H9 (cell line): ENCODE measurements at regions not wholly inside any gene's neighbourhood (a gene's known extent, or its start where the extent isn't known, plus 50 kb on each side); places are given as distances from the start of the nearest gene placed in this dataset.

ENCODE experiments used
- DNase-seq: peaks from one replicate; pipeline ENCODE4 v3.0.0-alpha.2; 2017
- H2AFZ ChIP-seq: one replicate; pipeline ENCODE4 v1.6.1; 2013; ENCODE audit warnings: mild to moderate bottlenecking, low read length, control low read depth, moderate library complexity
- H2AK5ac ChIP-seq: 2 replicates; pipeline ENCODE4 v1.6.1; 2013; ENCODE audit warnings: low read length, control low read depth, mixed read lengths; ENCODE audit not compliant: insufficient read length
- H2BK120ac ChIP-seq: one replicate; pipeline ENCODE4 v1.6.1; 2013; ENCODE audit warnings: low read depth, mild to moderate bottlenecking, low read length, control low read depth, inconsistent platforms; ENCODE audit not compliant: poor library complexity, severe bottlenecking
- H2BK12ac ChIP-seq: 2 replicates; pipeline ENCODE4 v1.6.1; 2013; ENCODE audit warnings: low read length, control low read depth, mixed read lengths, low read depth; ENCODE audit not compliant: insufficient read length
- H2BK15ac ChIP-seq: 2 replicates; pipeline ENCODE4 v1.6.1; 2013; ENCODE audit warnings: low read depth, low read length, control low read depth
- H2BK20ac ChIP-seq: one replicate; pipeline ENCODE4 v1.6.1; 2013; ENCODE audit warnings: low read depth, mild to moderate bottlenecking, low read length, control low read depth, inconsistent platforms; ENCODE audit not compliant: poor library complexity, severe bottlenecking
- H2BK5ac ChIP-seq: 2 replicates; pipeline ENCODE4 v1.6.1; 2013; ENCODE audit warnings: low read length, control low read depth, mixed read lengths; ENCODE audit not compliant: insufficient read length
- H3K14ac ChIP-seq: 2 replicates; pipeline ENCODE4 v1.6.1; 2013; ENCODE audit warnings: low read length, control low read depth; ENCODE audit not compliant: insufficient read depth
- H3K18ac ChIP-seq: 2 replicates; pipeline ENCODE4 v1.6.1; 2013; ENCODE audit warnings: low read depth, mild to moderate bottlenecking, mixed read lengths, low read length, control low read depth; ENCODE audit not compliant: insufficient read length
- H3K23ac ChIP-seq: 2 replicates; pipeline ENCODE4 v1.6.1; 2013; ENCODE audit warnings: low read length, control low read depth, mixed read lengths, low read depth; ENCODE audit not compliant: insufficient read length
- H3K23me2 ChIP-seq: 2 replicates; pipeline ENCODE4 v1.6.1; 2013; ENCODE audit warnings: low read depth, mild to moderate bottlenecking, mixed read lengths, low read length, control low read depth; ENCODE audit not compliant: insufficient read length, poor library complexity, severe bottlenecking
- H3K27ac ChIP-seq: 2 replicates; pipeline ENCODE4 v1.5.1; 2013; ENCODE audit warnings: low read length, control low read depth, mixed read lengths, low read depth; ENCODE audit not compliant: insufficient read length
- H3K27me3 ChIP-seq: 2 replicates; pipeline ENCODE4 v1.6.1; 2013; ENCODE audit warnings: low read length, control low read depth, inconsistent platforms; ENCODE audit not compliant: insufficient read depth
- H3K4ac ChIP-seq: 2 replicates; pipeline ENCODE4 v1.6.1; 2013; ENCODE audit warnings: low read depth, mild to moderate bottlenecking, control low read depth, inconsistent platforms, low read length, moderate library complexity
- H3K4me1 ChIP-seq: 2 replicates; pipeline ENCODE4 v1.6.1; 2013; ENCODE audit warnings: low read length, control low read depth, inconsistent platforms; ENCODE audit not compliant: insufficient read depth
- H3K4me2 ChIP-seq: 2 replicates; pipeline ENCODE4 v1.6.1; 2013; ENCODE audit warnings: low read length, control low read depth, mixed read lengths; ENCODE audit not compliant: insufficient read length, insufficient read depth
- H3K56ac ChIP-seq: 2 replicates; pipeline ENCODE4 v1.6.1; 2013; ENCODE audit warnings: low read depth, mild to moderate bottlenecking, mixed read lengths, low read length, control low read depth; ENCODE audit not compliant: insufficient read length
- H3K79me1 ChIP-seq: 2 replicates; pipeline ENCODE4 v1.6.1; 2013; ENCODE audit warnings: low read depth, mild to moderate bottlenecking, moderate library complexity, low read length, control low read depth, inconsistent platforms; ENCODE audit not compliant: insufficient read depth, poor library complexity, severe bottlenecking
- H3K79me2 ChIP-seq: 2 replicates; pipeline ENCODE4 v1.6.1; 2013; ENCODE audit warnings: low read length, control low read depth, inconsistent platforms; ENCODE audit not compliant: insufficient read depth
- H3K9ac ChIP-seq: 2 replicates; pipeline ENCODE4 v1.6.1; 2013; ENCODE audit warnings: low read length, control low read depth, mixed read lengths; ENCODE audit not compliant: insufficient read length; ENCODE audit errors: extremely low read depth
- H3K9me3 ChIP-seq: one replicate; pipeline ENCODE4 v1.6.1; 2013; ENCODE audit warnings: low read depth, low read length, inconsistent platforms; ENCODE audit not compliant: control insufficient read depth
- H3T11ph ChIP-seq: one replicate; pipeline ENCODE4 v1.6.1; 2013; ENCODE audit warnings: mild to moderate bottlenecking, low read length, control low read depth, inconsistent platforms
- H4K20me1 ChIP-seq: one replicate; pipeline ENCODE4 v1.6.1; 2013; ENCODE audit not compliant: control insufficient read depth, insufficient read length, insufficient read depth
- H4K5ac ChIP-seq: 2 replicates; pipeline ENCODE4 v1.6.1; 2013; ENCODE audit warnings: low read depth, mild to moderate bottlenecking, mixed read lengths, low read length, control low read depth; ENCODE audit not compliant: insufficient read length
- H4K8ac ChIP-seq: replicated peaks from 2 replicates; pipeline ENCODE4 v1.6.1; 2013; ENCODE audit warnings: low read length, control low read depth, mixed read lengths, low read depth; ENCODE audit not compliant: insufficient read length
- H4K91ac ChIP-seq: 2 replicates; pipeline ENCODE4 v1.6.1; 2013; ENCODE audit warnings: low read depth, mild to moderate bottlenecking, moderate library complexity, mixed read lengths, low read length, control low read depth; ENCODE audit not compliant: insufficient read length
- H3K27ac Mint-ChIP-seq, 3 experiments: 2 replicates in 2 of 3; 3 replicates in 1 of 3; pipeline ENCODE4 v1.8.0; 2020 to 2021; ENCODE audit warnings: mixed read lengths in 3 of 3, mild to moderate bottlenecking in 1 of 3, moderate library complexity in 1 of 3
- H3K27me3 Mint-ChIP-seq: 2 replicates; pipeline ENCODE4 v1.8.0; 2021; ENCODE audit warnings: low read depth, mild to moderate bottlenecking, moderate library complexity, mixed read lengths
- H3K36me3 Mint-ChIP-seq, 3 experiments: 2 replicates in 2 of 3; 3 replicates in 1 of 3; pipeline ENCODE4 v1.8.0; 2020 to 2021; ENCODE audit warnings: low read depth in 3 of 3, mixed read lengths in 3 of 3; ENCODE audit not compliant: insufficient read depth in 1 of 3
- H3K4me1 Mint-ChIP-seq, 2 experiments: 2 replicates each; pipeline ENCODE4 v1.8.0; 2020; ENCODE audit warnings: mixed read lengths in 2 of 2
- H3K4me3 Mint-ChIP-seq, 2 experiments: 2 replicates in 1 of 2; 3 replicates in 1 of 2; pipeline ENCODE4 v1.8.0; 2020 to 2021; ENCODE audit warnings: mild to moderate bottlenecking in 2 of 2, mixed read lengths in 2 of 2, moderate library complexity in 1 of 2
- H3K9me3 Mint-ChIP-seq, 2 experiments: 2 replicates in 1 of 2; 3 replicates in 1 of 2; pipeline ENCODE4 v1.8.0; 2020; ENCODE audit warnings: mild to moderate bottlenecking in 2 of 2, mixed read lengths in 2 of 2, moderate library complexity in 1 of 2
- CTCF ChIP-seq: fragments of 200-600 bp; sonication (generic); conservative IDR thresholded peaks from 3 replicates; pipeline ENCODE4 v1.8.0; 2021; ENCODE audit warnings: antibody characterized with exemption, mild to moderate bottlenecking
- WGBS: extraction: QIAGEN DNeasy Blood & Tissue Kit; methylation state at CpG from one replicate; pipeline ENCODE4 v1.1.7; 2013; ENCODE audit warnings: missing lambda C conversion rate, low lambda C conversion rate, mixed read lengths; ENCODE audit not compliant: insufficient read length; ENCODE audit errors: extremely low coverage; 5-methylcytosine and 5-hydroxymethylcytosine counted together

GRCh38 chr1:39124282-39124681 is 80.2 kb upstream of the MACF1 start:
- H3K27ac ChIP-seq: no peak overlapping the region
- Mint-ChIP-seq H3K27me3 (no peaks in the 10 kb centered on the region), H3K27ac (no peak overlapping the region), H3K4me3 (no peak overlapping the region), H3K4me1 (peaks cover 12% of the 10 kb centered on the region in 2 experiments), H3K9me3 (no peaks in the 10 kb centered on the region), H3K36me3 (peaks cover 13 to 49% (median 32%) of the 10 kb centered on the region in 3 experiments; a peak in 6 of 7 replicates)
- H3K9ac ChIP-seq: no peak overlapping the region
- H2BK12ac ChIP-seq: no peak overlapping the region
- no peak overlapping the region for H2BK15ac ChIP-seq
- WGBS: no CpG with 5 or more reads among the region's 1 CpG
- no peak overlapping the region for H3T11ph ChIP-seq
- H3K4me1 ChIP-seq: 0 out of 2 replicates have a peak, but pooled peaks cover 2% of the 10 kb centered on the region
- no peak overlapping the region for H2BK20ac ChIP-seq
- no peak for DNase-seq
- H4K91ac ChIP-seq: no peak overlapping the region
- TF ChIP-seq CTCF: no peak
- peaks cover 4% of the 10 kb centered on the region for H3K79me1 ChIP-seq
- no peak overlapping the region for H2AK5ac ChIP-seq
- H4K20me1 ChIP-seq: no peaks in the 10 kb centered on the region
- H3K4me2 ChIP-seq: no peak overlapping the region
- H3K79me2 ChIP-seq: peaks cover 19% of the 10 kb centered on the region
- no peak overlapping the region for H2BK5ac ChIP-seq
- H3K23ac ChIP-seq: no peak overlapping the region
- no peaks in the 10 kb centered on the region for H3K27me3 ChIP-seq
- no peaks in the 10 kb centered on the region for H3K9me3 ChIP-seq
- no peak overlapping the region for H3K56ac ChIP-seq
- no peak overlapping the region for H2AFZ ChIP-seq
- H4K5ac ChIP-seq: no peak overlapping the region
- H4K8ac ChIP-seq: no peak overlapping the region
- H3K23me2 ChIP-seq: no peaks in the 10 kb centered on the region
- no peak overlapping the region for H3K4ac ChIP-seq
- H3K18ac ChIP-seq: no peak overlapping the region
- no peak overlapping the region for H3K14ac ChIP-seq
- no peak overlapping the region for H2BK120ac ChIP-seq
